HG03520 (cell line): ENCODE measurements at regions not wholly inside any gene's neighbourhood (a gene's known extent, or its start where the extent isn't known, plus 50 kb on each side); places are given as distances from the start of the nearest gene placed in this dataset.
A peak's percentile ranks its signal among the peaks of the same experiment; 100 is the strongest.
"Not testable (repeated sequence)": the region's sequence is repeated elsewhere in the genome, so short reads cannot be mapped to it uniquely, and the experiment has no call there.

Experiments used
- ATAC-seq: cut with Tn5 transposase; IDR thresholded peaks from one replicate; pipeline ENCODE4 v1.9.1; 2021; ENCODE audit warnings: mild to moderate bottlenecking, moderate library complexity; ENCODE audit not compliant: unreplicated experiment

GRCh38 chr4:129248621-129249020 is 152.7 kb downstream of the C4orf33 start:
- ATAC-seq: no peak

- ATAC-seq: no peak
Measured at GRCh38 chr4:129254126-129254525, 158.2 kb downstream of the C4orf33 start.

GRCh38 chr4:129254526-129254925 is 158.6 kb downstream of the C4orf33 start:
- ATAC-seq: no peak

GRCh38 chr4:129261584-129261983 is 165.6 kb downstream of the C4orf33 start:
- no peak for ATAC-seq

- peak; percentile 99 for ATAC-seq
Measured at GRCh38 chr4:129264008-129264657, 168.2 kb downstream of the C4orf33 start.

GRCh38 chr4:129278868-129279267 is 182.9 kb downstream of the C4orf33 start:
- no peak for ATAC-seq

- no peak for ATAC-seq
Measured at GRCh38 chr4:129282293-129282692, 186.3 kb downstream of the C4orf33 start.

- not testable (repeated sequence) for ATAC-seq
Measured at GRCh38 chr4:129292194-129292593, 196.2 kb downstream of the C4orf33 start.

- ATAC-seq: no peak
Measured at GRCh38 chr4:129314781-129315180, 218.8 kb downstream of the C4orf33 start.

GRCh38 chr4:129322920-129323319 is 227.0 kb downstream of the C4orf33 start:
- ATAC-seq: no peak

GRCh38 chr4:129323658-129324057 is 227.7 kb downstream of the C4orf33 start:
- ATAC-seq: no peak

- ATAC-seq: no peak
Measured at GRCh38 chr4:129326571-129327460, 230.9 kb downstream of the C4orf33 start.

GRCh38 chr4:129327637-129328036 is 231.7 kb downstream of the C4orf33 start:
- no peak for ATAC-seq

- ATAC-seq: no peak
Measured at GRCh38 chr4:129328162-129328561, 232.2 kb downstream of the C4orf33 start.

GRCh38 chr4:129334136-129334535 is 238.2 kb downstream of the C4orf33 start:
- ATAC-seq: no peak

- no peak for ATAC-seq
Measured at GRCh38 chr4:129335276-129335675, 239.3 kb downstream of the C4orf33 start.

GRCh38 chr4:129335818-129336217 is 239.9 kb downstream of the C4orf33 start:
- ATAC-seq: no peak

GRCh38 chr4:129336457-129337227 is 240.7 kb downstream of the C4orf33 start:
- no peak for ATAC-seq

GRCh38 chr4:129337228-129337620 is 241.3 kb downstream of the C4orf33 start:
- ATAC-seq: no peak

GRCh38 chr4:129342819-129343408 is 247.0 kb downstream of the C4orf33 start:
- no peak for ATAC-seq

GRCh38 chr4:129344058-129344457 is 248.1 kb downstream of the C4orf33 start:
- no peak for ATAC-seq
